ENCODE measurements at regions not wholly inside any gene's neighbourhood (a gene's known extent, or its start where the extent isn't known, plus 50 kb on each side); places are given as distances from the start of the nearest gene placed in this dataset.

- Histone ChIP-seq H3K36me3 (ENCODE audit: insufficient read depth, low read length) (no peaks in the 10 kb centered on the region), H3K4me2 (ENCODE audit: insufficient read depth, low read length) (no peak overlapping the region), H3K27ac (ENCODE audit: low read depth, low read length) (no peak overlapping the region), H3K4me1 (ENCODE audit: insufficient read depth, low read length) (no peaks in the 10 kb centered on the region), H3K4me3 (ENCODE audit: insufficient read depth, low read length) (no peak overlapping the region), H2AFZ (ENCODE audit: low read length) (no peak overlapping the region), H3K9me3 (ENCODE audit: low read depth, low read length) (no peaks in the 10 kb centered on the region), H4K20me1 (ENCODE audit: insufficient read depth, low read length) (no peaks in the 10 kb centered on the region), H3K27me3 (ENCODE audit: insufficient read depth, low read length) (no peaks in the 10 kb centered on the region), H3K79me2 (ENCODE audit: insufficient read depth, low read length) (no peaks in the 10 kb centered on the region)
- TF ChIP-seq, protein P1, sequence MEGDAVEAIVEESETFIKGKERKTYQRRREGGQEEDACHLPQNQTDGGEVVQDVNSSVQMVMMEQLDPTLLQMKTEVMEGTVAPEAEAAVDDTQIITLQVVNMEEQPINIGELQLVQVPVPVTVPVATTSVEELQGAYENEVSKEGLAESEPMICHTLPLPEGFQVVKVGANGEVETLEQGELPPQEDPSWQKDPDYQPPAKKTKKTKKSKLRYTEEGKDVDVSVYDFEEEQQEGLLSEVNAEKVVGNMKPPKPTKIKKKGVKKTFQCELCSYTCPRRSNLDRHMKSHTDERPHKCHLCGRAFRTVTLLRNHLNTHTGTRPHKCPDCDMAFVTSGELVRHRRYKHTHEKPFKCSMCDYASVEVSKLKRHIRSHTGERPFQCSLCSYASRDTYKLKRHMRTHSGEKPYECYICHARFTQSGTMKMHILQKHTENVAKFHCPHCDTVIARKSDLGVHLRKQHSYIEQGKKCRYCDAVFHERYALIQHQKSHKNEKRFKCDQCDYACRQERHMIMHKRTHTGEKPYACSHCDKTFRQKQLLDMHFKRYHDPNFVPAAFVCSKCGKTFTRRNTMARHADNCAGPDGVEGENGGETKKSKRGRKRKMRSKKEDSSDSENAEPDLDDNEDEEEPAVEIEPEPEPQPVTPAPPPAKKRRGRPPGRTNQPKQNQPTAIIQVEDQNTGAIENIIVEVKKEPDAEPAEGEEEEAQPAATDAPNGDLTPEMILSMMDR (IDR thresholded peaks at IDR 0.05; ENCODE audit: extremely low read depth, low read depth, low read length): no peak
- DNase-seq (ENCODE audit: insufficient read length, low spot score, missing footprints): no peak
These were observed 139.4 kb upstream of the CXorf66 start for GRCh38 chrX:140104760-140105159.

GRCh38 chrX:140099221-140099620, 133.9 kb upstream of the CXorf66 start:
- H3K9me3 ChIP-seq (ENCODE audit: low read depth, low read length): no peaks in the 10 kb centered on the region
- H4K20me1 ChIP-seq (ENCODE audit: insufficient read depth, low read length): no peaks in the 10 kb centered on the region
- no peak overlapping the region for H3K27ac ChIP-seq (ENCODE audit: low read depth, low read length)
- no peak for DNase-seq (ENCODE audit: insufficient read length, low spot score, missing footprints)
- H2AFZ ChIP-seq (ENCODE audit: low read length): no peak overlapping the region
- no peaks in the 10 kb centered on the region for H3K27me3 ChIP-seq (ENCODE audit: insufficient read depth, low read length)
- no peaks in the 10 kb centered on the region for H3K79me2 ChIP-seq (ENCODE audit: insufficient read depth, low read length)
- H3K36me3 ChIP-seq (ENCODE audit: insufficient read depth, low read length): no peaks in the 10 kb centered on the region
- TF ChIP-seq, protein P1 (IDR thresholded peaks at IDR 0.05; ENCODE audit: extremely low read depth, low read depth, low read length): no peak
- no peak overlapping the region for H3K4me2 ChIP-seq (ENCODE audit: insufficient read depth, low read length)
- no peaks in the 10 kb centered on the region for H3K4me1 ChIP-seq (ENCODE audit: insufficient read depth, low read length)
- H3K4me3 ChIP-seq (ENCODE audit: insufficient read depth, low read length): no peak overlapping the region

GRCh38 chrX:140092121-140092520, 126.8 kb upstream of the CXorf66 start:
- Histone ChIP-seq H3K9me3 (ENCODE audit: low read depth, low read length) (no peaks in the 10 kb centered on the region), H4K20me1 (ENCODE audit: insufficient read depth, low read length) (no peaks in the 10 kb centered on the region), H3K4me1 (ENCODE audit: insufficient read depth, low read length) (no peaks in the 10 kb centered on the region), H3K79me2 (ENCODE audit: insufficient read depth, low read length) (no peaks in the 10 kb centered on the region), H3K36me3 (ENCODE audit: insufficient read depth, low read length) (no peaks in the 10 kb centered on the region), H3K27ac (ENCODE audit: low read depth, low read length) (no peak overlapping the region), H3K4me3 (ENCODE audit: insufficient read depth, low read length) (no peak overlapping the region), H3K4me2 (ENCODE audit: insufficient read depth, low read length) (no peak overlapping the region), H2AFZ (ENCODE audit: low read length) (no peak overlapping the region), H3K27me3 (ENCODE audit: insufficient read depth, low read length) (peaks cover 4% of the 10 kb centered on the region)
- DNase-seq (ENCODE audit: insufficient read length, low spot score, missing footprints): no peak
- TF ChIP-seq, protein P1 (IDR thresholded peaks at IDR 0.05; ENCODE audit: extremely low read depth, low read depth, low read length): no peak

- peak overlapping the region; percentile 36 for H3K4me2 ChIP-seq (ENCODE audit: insufficient read depth, low read length)
- H3K27me3 ChIP-seq (ENCODE audit: insufficient read depth, low read length): peaks cover 4% of the 10 kb centered on the region
- peak overlapping the region; percentile 47 for H2AFZ ChIP-seq (ENCODE audit: low read length)
- H3K9me3 ChIP-seq (ENCODE audit: low read depth, low read length): no peaks in the 10 kb centered on the region
- no peaks in the 10 kb centered on the region for H3K4me1 ChIP-seq (ENCODE audit: insufficient read depth, low read length)
- H4K20me1 ChIP-seq (ENCODE audit: insufficient read depth, low read length): no peaks in the 10 kb centered on the region
- peak; percentile 75 for DNase-seq (ENCODE audit: insufficient read length, low spot score, missing footprints)
- H3K4me3 ChIP-seq (ENCODE audit: insufficient read depth, low read length): peak overlapping the region; percentile 22
- no peaks in the 10 kb centered on the region for H3K79me2 ChIP-seq (ENCODE audit: insufficient read depth, low read length)
- TF ChIP-seq, protein P1 (IDR thresholded peaks at IDR 0.05; ENCODE audit: extremely low read depth, low read depth, low read length): no peak
- H3K27ac ChIP-seq (ENCODE audit: low read depth, low read length): no peak overlapping the region
- H3K36me3 ChIP-seq (ENCODE audit: insufficient read depth, low read length): no peaks in the 10 kb centered on the region
These were observed 126.0 kb upstream of the CXorf66 start for GRCh38 chrX:140091125-140091886.

Measured in osteoblast (primary cell).